ACC112 (cell line): ENCODE measurements at regions not wholly inside any gene's neighbourhood (a gene's known extent, or its start where the extent isn't known, plus 50 kb on each side); places are given as distances from the start of the nearest gene placed in this dataset.

Experiments
- H2AFZ ChIP-seq: fragments of 200-600 bp; sonication (generic); one replicate; pipeline ENCODE4 v1.6.0; 2017; ENCODE audit warnings: antibody characterized with exemption, low read length; ENCODE audit not compliant: unreplicated experiment
- H3K27ac ChIP-seq: fragments of 200-600 bp; sonication (generic); 2 replicates; pipeline ENCODE4 v1.5.1; 2014; ENCODE audit warnings: low read depth, mild to moderate bottlenecking, antibody characterized with exemption, low read length, moderate library complexity
- H3K27me3 ChIP-seq: fragments of 200-600 bp; sonication (generic); 2 replicates; pipeline ENCODE4 v1.6.1; 2014; ENCODE audit warnings: mild to moderate bottlenecking, antibody characterized with exemption, low read length, moderate library complexity, mixed read lengths; ENCODE audit not compliant: insufficient read depth
- H3K36me3 ChIP-seq: fragments of 200-600 bp; sonication (generic); 2 replicates; pipeline ENCODE4 v1.6.1; 2016; ENCODE audit warnings: mild to moderate bottlenecking, antibody characterized with exemption, low read length, moderate library complexity, mixed read lengths; ENCODE audit not compliant: insufficient read depth
- H3K4me1 ChIP-seq: fragments of 200-600 bp; sonication (generic); one replicate; pipeline ENCODE4 v1.6.1; 2016; ENCODE audit warnings: low read length, mixed read lengths; ENCODE audit not compliant: insufficient read depth, unreplicated experiment, control insufficient read depth
- H3K4me3 ChIP-seq: fragments of 200-600 bp; sonication (generic); 2 replicates; pipeline ENCODE4 v1.5.1; 2014; ENCODE audit warnings: mild to moderate bottlenecking, low read depth, low read length
- H3K79me2 ChIP-seq: fragments of 200-600 bp; sonication (generic); one replicate; pipeline ENCODE4 v1.6.0; 2016; ENCODE audit warnings: low read length; ENCODE audit not compliant: control insufficient read depth, unreplicated experiment, insufficient read depth

GRCh38 chr5:174311121-174311520 is 265.6 kb downstream of the NSG2 start:
- Histone ChIP-seq H2AFZ (no peak overlapping the region), H3K79me2 (no peaks in the 10 kb centered on the region), H3K36me3 (no peaks in the 10 kb centered on the region), H3K4me3 (no peak overlapping the region), H3K27me3 (peaks cover 44% of the 10 kb centered on the region), H3K27ac (no peak overlapping the region), H3K4me1 (no peaks in the 10 kb centered on the region)

GRCh38 chr5:174311531-174312269 is 266.2 kb downstream of the NSG2 start:
- Histone ChIP-seq H3K4me3 (peak overlapping the region; percentile 62), H3K27me3 (peaks cover 44% of the 10 kb centered on the region), H3K79me2 (no peaks in the 10 kb centered on the region), H3K27ac (no peak overlapping the region), H2AFZ (no peak overlapping the region), H3K4me1 (no peaks in the 10 kb centered on the region), H3K36me3 (no peaks in the 10 kb centered on the region)

DNA sequence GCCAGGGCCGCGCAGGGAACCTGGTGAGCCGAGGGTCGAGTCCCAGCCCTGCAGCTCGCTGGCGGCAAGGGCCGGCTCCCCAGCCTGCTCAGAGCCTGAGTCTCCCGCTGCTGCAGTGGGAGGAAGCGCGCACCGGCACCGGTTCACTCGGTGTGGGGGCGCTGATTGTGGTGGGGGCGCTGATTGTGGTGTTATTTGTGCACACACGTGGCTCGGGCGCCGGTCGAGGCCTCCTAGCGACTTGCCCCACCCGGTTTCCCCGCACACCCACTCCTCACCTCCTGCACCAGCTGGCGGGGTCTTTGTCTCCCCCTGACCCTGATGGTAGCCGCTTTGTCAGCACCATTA is 266.7 kb downstream of the NSG2 start:
- Histone ChIP-seq H3K36me3 (no peaks in the 10 kb centered on the region), H3K27me3 (peaks cover 44% of the 10 kb centered on the region), H2AFZ (no peak overlapping the region), H3K4me3 (peak overlapping the region; percentile 62; the same call in 1 of the 2 replicates), H3K79me2 (no peaks in the 10 kb centered on the region), H3K4me1 (no peaks in the 10 kb centered on the region), H3K27ac (no peak overlapping the region)

- no peak overlapping the region for H2AFZ ChIP-seq
- no peak overlapping the region for H3K27ac ChIP-seq
- H3K79me2 ChIP-seq = no peaks in the 10 kb centered on the region
- peaks cover 44% of the 10 kb centered on the region for H3K27me3 ChIP-seq
- H3K4me1 ChIP-seq = no peaks in the 10 kb centered on the region
- no peak overlapping the region for H3K4me3 ChIP-seq
- no peaks in the 10 kb centered on the region for H3K36me3 ChIP-seq
Measured at GRCh38 chr5:174312641-174313040, 267.1 kb downstream of the NSG2 start.

DNA sequence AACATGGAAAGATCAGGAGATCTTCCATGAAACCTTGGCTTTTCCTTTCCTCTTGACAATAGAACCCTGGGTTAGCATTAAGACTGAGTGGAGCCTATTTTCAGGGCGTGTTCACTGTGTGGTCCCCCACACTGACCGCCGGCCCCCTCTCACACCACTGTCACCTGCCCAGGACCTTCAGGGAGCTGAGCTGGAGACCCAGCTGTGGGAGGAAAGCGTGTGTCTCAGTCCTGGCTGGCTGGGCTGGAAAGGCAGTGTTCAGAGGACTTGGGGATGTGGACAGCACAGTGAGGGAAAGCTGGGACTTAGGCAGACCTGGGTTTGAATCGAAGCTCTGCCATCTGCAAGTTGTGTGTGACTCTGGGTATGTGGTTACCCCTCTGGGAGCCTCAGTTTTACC is 268.1 kb downstream of the NSG2 start:
- Histone ChIP-seq H3K36me3 (no peaks in the 10 kb centered on the region), H3K27ac (no peak overlapping the region), H3K27me3 (peaks cover 51% of the 10 kb centered on the region), H3K4me3 (no peak overlapping the region), H2AFZ (no peak overlapping the region), H3K79me2 (no peaks in the 10 kb centered on the region), H3K4me1 (no peaks in the 10 kb centered on the region)

DNA sequence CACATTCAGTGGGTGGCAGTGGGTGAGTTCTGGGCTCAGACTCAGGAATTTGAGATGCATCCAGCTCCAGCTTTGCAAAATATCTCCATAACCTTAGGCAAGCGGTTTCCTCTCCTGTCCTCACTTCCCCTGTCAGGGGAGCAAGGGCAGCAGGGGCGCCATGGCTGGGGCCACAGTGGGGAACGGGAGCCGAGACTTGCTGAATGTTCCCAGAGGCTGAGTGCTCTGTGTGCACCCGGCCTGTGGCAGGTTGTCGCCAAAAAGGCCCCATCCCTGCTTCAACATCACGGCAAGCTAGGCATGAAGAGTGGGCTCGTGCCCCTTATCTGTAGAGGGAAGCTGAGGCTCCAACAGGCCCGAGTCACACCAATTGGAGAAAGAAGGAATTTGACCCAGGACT is 268.8 kb downstream of the NSG2 start:
- no peak overlapping the region for H3K27ac ChIP-seq
- H3K4me1 ChIP-seq = no peaks in the 10 kb centered on the region
- H2AFZ ChIP-seq = no peak overlapping the region
- H3K36me3 ChIP-seq = no peaks in the 10 kb centered on the region
- H3K4me3 ChIP-seq = no peak overlapping the region
- peaks cover 47% of the 10 kb centered on the region for H3K27me3 ChIP-seq
- H3K79me2 ChIP-seq = no peaks in the 10 kb centered on the region

DNA sequence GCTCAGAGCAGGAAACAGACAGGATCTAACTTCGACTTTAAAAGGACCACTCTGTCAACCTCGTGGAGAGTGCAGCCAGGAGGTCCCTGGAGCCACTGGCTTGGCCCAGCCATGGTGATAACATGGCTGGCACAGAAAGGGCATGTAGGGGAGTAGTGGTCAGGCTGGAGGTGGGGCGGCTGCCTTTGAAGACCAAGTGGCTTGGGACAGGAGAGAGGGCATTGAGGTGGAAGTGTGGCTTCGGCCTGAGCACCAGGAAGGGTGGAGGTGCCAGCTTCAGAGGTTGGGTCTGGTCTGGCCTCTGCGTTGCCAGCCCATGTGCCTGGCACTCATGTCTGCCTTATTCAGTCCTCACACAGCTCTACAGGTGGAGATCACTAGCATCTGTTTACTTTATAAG is 270.0 kb downstream of the NSG2 start:
- Histone ChIP-seq H2AFZ (no peak overlapping the region), H3K79me2 (no peaks in the 10 kb centered on the region), H3K4me1 (no peaks in the 10 kb centered on the region), H3K4me3 (no peak overlapping the region), H3K27me3 (peaks cover 44% of the 10 kb centered on the region), H3K27ac (no peak overlapping the region), H3K36me3 (no peaks in the 10 kb centered on the region)

GRCh38 chr5:174315871-174316270 is 270.4 kb downstream of the NSG2 start:
- no peak overlapping the region for H3K27ac ChIP-seq
- peaks cover 40% of the 10 kb centered on the region for H3K27me3 ChIP-seq

GRCh38 chr5:174316326-174316725 is 270.8 kb downstream of the NSG2 start:
- Histone ChIP-seq H3K27ac (no peak overlapping the region), H3K27me3 (peaks cover 36% of the 10 kb centered on the region), H3K36me3 (no peaks in the 10 kb centered on the region), H3K4me1 (no peaks in the 10 kb centered on the region), H3K79me2 (no peaks in the 10 kb centered on the region), H3K4me3 (no peak overlapping the region), H2AFZ (no peak overlapping the region)

More at GRCh38 chr5:174315871-174316270, 270.4 kb downstream of the NSG2 start:
- H2AFZ ChIP-seq = no peak overlapping the region
- H3K4me1 ChIP-seq = no peaks in the 10 kb centered on the region
- H3K36me3 ChIP-seq = no peaks in the 10 kb centered on the region
- H3K4me3 ChIP-seq = no peak overlapping the region
- H3K79me2 ChIP-seq = no peaks in the 10 kb centered on the region

DNA sequence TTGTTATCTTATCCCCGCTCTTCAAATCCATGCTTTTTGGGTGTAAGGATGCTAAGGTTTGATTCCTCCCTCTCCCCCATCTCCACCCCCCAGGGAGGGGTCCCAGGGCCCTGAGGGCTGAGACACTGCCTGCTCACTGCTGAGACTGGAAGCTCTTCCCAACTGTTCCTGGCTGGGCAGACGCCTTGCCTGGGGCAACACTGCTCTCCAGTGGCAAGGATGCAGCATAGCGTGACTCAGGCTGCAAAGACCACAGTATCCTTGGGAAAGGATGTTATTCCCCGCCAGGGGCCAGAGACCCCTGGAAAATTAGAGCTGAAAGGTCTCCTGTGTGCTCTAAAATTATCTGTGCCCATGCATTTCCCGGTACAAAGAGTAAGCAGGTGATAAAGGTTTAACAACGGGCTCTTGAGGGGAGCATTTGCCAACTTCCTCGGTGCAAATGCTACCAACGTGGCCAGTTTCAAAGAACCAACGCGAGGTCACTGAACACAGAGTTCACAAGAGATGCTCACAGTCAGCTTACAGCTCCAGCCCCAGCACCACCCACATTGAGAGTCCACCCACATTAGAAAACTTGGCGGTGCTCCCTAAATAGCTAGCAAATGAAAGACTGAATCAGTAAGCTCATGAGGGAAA is 271.9 kb downstream of the NSG2 start:
- no peak overlapping the region for H2AFZ ChIP-seq

DNA sequence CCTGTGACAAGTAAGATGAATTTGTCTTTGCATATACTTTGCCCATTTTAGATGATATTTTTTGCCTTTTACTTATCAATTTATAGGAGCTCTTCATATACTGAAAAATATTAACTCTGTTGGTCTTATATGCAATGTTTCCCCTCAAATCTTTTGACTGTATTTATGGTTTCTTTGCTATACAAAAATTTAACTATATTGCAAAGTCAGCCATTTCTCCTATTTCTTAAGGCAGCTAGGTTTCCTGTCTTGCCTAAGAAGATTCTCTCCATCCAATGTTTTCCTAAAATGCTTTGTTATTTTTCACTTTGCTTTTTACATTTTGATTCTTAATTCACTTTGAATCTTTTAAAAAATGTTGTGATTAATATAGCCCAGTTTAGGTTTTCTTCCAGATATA is 273.1 kb downstream of the NSG2 start:
- Histone ChIP-seq H3K27me3 (peaks cover 17% of the 10 kb centered on the region; the same call in 1 of the 2 replicates), H3K36me3 (no peaks in the 10 kb centered on the region), H3K27ac (no peak overlapping the region), H2AFZ (no peak overlapping the region), H3K4me3 (no peak overlapping the region), H3K4me1 (no peaks in the 10 kb centered on the region), H3K79me2 (no peaks in the 10 kb centered on the region)

More for the DNA sequence above, 271.9 kb downstream of the NSG2 start:
- Histone ChIP-seq H3K36me3 (no peaks in the 10 kb centered on the region), H3K27ac (no peak overlapping the region), H3K4me3 (no peak overlapping the region), H3K27me3 (peaks cover 29% of the 10 kb centered on the region), H3K4me1 (no peaks in the 10 kb centered on the region), H3K79me2 (no peaks in the 10 kb centered on the region)
